ENCODE measurements at regions not wholly inside any gene's neighbourhood (a gene's known extent, or its start where the extent isn't known, plus 50 kb on each side); places are given as distances from the start of the nearest gene placed in this dataset.

DNA sequence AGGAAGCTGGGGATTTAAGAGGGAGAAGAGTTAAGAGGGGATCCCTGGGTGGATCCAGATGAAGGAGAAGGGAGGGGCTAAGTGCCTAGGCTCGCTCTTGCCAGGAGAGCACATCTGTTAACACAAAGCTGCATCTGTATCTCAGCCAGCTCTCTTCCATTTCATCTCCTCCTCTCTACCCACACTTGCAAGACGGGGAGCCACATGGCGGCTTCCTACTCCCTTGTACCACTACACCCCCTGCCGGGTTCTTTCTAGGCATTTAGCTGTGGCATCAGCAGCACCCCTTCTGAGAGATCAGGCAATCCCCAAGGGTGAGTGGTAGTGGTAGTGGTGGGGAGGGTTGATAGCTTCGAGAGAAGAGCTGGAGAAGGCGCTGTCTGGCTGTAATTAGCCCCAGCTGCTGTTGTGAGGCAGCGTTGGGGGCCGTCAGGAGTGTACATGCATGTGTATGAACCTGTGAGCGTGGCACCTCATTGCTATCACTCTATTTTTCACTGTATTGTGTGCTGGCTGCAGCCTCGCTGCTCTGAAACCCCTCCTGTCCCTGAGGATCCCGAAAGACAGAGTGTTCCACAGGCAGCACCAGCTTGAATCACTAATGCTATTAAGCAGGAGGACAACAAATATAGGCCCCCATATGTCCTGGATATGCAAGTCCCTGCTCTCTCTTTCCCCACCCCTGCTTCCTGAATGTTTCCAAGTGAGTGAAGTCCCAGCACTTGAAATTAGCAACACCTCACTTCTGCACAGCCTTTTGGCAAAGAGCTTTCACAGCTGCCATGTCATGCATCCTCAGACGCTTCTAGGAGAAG is 73.7 kb downstream of the RTL9 start:
- DNase-seq, result no peak

DNA sequence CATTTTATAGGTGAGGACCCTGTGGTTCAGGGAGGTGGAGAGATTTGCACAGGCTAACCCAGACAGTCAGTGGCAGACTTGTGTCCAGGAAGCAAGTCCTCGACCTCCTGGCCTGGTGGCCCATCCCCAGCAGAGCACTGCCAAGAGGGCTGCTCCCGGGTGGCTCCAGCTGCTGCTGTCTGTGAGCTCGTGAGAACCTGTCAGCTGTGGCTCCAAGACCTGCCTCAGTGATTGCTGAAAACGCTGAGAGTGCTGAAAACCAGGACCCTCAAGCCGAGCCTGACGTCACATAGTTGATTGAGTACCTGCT is 74.2 kb downstream of the RTL9 start:
- DNase-seq, result no peak

DNA sequence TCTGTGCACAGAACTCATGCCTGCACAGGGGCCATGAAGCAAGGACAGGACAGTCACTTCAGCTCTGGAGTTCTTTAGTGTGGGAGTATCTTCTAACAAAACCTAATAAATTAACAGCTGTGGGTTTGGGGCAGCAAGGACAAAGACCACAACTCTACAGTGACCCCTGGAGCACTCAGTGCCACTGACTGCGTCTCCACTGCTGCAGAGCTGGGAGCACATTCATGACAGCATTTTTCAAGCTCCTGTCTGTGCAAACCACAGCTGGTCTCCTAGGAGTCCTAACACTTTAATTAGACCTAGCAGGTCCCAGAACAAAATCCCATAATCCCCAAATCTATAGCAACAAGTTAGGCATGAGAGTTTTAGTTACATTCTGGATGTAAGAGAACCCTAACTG is 76.5 kb downstream of the RTL9 start:
- DNase-seq, result no peak

DNA sequence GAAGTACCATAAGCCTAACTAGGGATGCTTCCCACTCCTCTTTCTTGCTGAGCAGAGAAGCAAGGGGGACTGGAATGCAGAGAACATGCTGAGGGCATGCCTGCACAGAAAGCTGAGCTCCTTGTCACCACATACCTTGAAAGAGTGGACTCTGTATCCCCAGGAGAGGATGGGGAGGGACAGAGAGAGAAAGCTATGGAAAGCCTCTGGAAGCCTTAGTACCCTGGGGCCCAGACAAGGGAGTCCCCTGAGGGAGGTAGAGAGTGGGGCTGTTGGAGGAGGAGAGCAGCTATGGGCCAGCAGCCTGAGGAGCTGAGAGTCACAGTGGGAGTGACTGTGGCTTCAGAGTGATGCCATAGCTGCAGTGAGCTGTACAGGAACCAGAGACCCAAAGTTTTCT is 77.9 kb downstream of the RTL9 start:
- no peak for DNase-seq

DNA sequence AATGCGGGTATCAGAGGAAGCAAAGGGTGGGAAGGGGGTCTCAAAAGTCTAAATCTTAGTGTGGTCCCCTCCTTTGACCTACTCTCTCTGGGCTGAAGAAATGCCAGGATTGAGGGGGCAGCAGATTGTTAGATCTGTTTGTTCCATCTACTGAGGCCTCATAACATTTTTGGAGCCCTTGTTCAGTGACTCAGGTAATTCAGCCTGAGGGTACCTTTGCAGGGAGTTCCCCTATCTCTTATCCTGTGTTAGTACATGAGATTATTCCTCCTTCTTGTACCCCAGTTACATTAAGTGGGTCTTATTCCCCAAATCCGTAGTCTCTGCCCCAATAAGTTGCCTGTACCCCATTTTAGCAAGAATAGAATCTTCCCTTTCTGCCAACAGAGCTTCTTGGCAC is 79.0 kb downstream of the RTL9 start:
- no peak for DNase-seq

DNA sequence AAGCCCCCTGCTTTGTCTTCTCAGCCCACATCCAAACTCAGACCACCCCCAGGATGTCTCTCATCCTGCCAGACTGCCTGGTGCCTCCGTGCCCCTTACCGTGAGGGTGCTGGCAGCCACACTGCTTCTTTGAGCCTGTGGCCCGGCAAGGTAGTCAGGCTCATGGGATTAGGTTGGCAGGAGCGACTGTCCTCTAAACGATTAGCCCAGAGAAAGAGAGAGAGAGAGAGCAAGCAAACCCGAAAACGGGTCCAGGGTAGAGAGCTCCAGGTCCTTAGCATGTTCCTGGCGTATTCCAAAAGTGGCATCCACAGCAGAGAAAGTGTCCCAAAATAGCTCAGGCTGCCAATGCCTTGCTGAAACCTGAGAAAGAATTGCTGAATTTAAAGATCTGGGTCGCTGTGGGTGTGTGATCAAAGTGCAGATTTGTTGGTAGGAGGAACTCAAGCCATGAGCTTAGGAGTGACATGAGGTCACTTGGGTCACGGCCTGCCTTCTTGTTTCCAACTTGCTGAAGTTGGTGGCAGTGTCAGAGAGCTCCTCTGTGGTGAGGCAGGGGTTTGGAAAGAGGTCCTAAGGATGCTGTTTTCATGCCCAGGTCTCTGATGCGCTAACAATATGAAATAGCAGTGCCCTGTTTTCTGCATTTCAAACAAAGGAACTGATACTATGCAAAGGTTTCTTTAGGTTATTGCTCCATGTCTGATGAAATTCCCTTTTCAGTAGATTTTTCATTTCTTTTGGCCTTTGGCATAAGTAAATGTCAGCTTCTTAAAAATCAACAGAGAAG is 81.6 kb downstream of the RTL9 start:
- DNase-seq, result no peak

DNA sequence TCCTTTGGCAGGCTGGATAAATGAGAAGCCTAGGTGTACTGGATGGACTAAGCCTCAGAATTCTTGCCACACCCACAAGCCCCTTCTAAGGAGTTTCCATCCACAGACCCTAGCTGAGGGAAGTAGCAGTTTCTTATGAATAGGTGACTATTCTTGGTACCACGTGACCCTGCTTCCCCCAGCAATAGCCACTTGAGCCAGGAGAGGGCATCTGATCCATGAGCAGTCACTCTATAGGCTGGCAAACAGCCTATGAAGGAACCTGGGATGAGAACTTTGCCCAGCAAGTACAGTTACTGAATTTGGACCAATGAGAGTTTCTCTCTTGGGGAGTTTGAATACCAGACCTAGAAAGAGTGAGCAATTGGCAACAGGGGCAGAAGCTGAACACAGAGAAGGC is 84.0 kb downstream of the RTL9 start:
- peak; percentile 20 for DNase-seq

DNA sequence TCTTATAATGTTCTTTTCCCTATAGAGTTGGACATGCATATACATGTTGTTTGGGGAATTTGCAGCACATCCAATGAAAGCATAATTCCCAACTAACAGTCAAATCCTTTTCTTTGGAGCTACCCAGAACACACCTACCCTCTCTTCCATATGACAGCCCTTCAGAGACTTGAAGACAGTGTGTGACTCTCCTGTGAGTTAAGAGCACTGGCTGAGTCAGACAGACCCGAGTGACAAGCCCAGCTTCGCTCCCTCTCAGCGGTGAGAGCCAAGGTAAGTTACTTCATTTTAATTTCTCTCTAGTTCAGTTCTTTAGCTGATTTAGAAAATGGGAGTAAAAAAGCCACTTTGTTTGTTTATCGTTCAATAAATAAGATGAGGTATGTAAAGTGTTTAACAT is 86.3 kb downstream of the RTL9 start:
- DNase-seq, result no peak

DNA sequence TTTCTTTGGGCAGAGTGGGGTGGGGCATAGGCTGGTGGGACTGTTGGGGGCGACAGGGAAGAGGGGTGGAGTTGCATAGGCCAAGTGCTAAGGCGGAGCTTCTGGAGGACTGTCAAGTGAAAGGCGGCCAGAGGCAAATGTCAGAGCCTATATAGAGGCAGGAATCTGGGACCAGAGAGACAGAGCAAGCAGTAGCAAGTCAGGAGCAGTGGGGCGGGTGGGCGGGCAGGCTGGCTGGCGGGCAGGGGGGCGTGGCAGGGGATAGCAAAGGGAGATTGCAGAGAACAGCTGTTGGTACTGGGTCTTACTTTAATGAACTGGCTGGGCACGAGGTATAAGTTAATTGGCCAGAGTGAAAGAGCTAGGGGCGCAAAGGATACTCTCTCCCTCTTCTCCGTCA is 89.8 kb downstream of the RTL9 start:
- no peak for DNase-seq

DNA sequence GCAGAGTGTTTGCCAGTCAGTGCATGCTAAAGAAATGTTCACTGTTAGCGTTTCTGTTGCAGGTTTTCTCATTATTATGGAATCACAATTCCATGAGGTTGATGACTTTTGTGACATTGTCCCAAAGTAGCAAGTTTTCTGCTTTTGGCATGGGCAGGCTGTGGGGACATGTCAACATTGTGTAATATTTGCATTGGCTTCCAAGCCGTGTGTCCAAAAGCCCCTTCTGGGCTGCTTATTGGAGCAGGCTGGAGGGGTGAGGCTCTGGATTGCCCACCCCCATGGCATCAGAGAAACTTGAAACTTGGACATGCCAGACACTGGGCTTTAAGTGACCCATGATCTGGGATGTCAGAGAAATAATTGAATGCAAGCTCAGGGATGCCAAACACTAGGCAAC is 90.7 kb downstream of the RTL9 start:
- DNase-seq, result no peak

DNA sequence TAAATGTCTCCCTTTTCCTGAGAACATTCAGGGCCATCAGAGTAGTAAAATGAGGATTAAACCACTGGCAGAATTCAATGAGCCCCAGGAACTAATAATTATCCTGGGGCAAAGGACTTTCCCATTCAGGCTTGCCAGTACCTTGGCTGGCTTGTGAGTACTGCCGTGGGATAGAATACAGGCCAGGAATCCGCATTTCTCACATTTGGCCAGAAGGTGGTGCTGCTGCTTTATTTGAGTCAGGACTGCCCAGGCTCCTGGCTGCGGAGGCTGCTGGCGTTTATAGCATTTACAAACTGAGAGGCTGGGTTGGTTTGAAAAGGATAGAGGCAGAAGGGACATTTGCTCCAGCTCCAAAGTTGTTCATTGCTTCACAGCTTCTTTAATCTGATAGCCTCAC is 91.4 kb downstream of the RTL9 start:
- DNase-seq, result peak; percentile 58

DNA sequence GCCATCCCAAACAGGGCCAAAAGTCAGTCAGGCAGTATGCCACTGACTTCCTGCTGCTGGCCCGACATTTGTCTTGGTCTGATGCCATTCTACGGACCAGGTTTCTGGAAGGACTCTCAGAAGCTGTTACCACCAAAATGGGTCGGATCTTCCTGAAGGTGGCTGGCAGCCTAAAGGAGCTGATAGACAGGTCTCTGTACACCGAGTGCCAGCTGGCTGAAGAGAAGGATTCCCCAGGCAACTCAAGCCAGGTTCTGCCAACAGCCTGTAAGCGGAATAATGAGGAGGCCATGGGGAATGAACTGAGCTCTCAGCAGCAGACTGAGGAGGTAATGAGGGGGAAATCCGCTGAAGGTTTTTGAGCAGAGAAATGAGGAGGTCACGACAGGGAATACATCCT is 95.7 kb downstream of the RTL9 start:
- no peak for DNase-seq

DNA sequence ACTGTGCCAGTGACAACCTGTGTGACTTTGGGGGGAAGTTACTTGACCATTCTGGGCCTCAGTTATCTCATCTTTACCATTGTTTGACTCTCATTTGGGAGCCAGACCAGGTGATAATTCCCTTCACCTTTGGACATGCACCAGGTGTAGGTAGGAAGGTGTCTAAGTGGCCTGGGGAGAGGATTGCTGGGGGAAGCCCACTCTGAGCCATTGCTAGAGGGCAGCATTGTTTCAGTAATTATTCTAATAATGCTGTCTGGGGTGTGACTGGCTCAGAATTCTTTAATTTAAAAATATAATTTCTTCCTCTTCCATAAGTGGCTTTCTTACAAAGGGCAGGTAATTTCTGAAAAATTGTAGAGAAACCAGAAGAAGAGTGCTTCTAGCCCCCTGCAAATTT is 104.3 kb downstream of the RTL9 start:
- peak; percentile 2 for DNase-seq

DNA sequence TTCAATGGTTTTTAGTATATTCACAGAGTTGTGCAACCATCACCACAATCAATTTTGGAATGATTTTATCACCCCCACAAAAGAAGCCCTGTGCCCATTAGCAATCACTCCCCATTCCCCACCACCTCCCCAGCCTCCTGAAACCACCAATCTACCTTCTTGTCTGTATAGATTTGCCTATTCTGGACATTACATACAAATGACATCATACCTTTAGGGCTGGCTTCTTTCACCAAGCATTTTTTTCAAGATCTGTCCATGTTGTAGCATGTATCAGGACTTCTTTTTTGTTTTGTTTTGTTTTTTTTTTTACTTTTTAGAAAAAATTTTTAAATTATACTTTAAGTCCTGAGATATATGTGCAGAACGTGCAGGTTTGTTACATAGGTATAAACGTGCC is 108.1 kb downstream of the RTL9 start:
- DNase-seq, result no peak

DNA sequence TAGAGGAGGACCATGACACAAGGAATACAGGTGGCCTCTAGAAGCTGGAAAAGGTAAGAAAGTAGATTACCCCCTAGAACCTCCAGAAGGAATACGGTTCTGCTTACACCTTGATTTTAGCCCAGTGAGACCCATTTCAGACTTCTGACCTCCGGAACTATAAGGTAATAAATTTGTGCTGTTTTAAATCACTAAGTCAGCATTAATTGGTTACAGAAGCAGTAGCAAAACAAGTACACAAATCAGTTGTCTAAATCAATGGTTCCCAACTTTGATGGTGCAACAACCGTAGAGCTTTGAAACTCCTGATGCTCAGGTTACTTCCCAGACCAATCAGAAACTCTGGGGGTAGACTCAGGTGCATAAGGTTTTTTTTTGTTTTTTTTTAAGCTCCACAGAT is 113.6 kb downstream of the RTL9 start:
- DNase-seq, result no peak

DNA sequence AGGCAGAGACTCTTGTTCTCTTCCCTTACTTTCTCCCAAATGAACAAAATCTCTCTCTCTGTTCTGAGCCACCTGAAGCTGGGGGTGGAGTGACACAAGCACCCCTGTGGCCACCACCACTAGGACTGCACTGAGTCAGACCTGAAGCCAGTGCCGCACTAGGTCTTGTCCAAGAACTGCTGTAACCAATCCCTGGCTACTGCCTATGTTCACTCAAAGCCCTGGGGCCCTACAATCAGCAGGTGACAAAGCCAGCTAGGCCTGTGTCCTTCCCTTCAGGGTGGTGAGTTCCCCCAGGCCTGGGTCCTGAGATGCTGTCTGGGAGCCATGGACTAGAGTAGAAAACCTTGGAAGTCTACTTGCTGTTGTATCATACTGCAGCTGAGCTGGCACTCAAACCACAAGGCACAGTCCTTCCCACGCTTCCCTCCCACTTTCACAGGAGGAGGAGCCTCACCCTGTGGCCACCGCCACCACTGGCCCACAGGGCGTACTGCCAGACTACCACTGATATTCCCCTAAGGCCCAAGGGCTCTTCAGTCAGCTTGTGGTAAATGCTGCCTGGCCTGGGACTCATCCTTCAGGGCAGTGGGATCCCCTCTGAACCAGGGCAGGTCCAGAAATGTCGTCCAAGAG is 119.1 kb downstream of the RTL9 start:
- DNase-seq, result peak; percentile 2

DNA sequence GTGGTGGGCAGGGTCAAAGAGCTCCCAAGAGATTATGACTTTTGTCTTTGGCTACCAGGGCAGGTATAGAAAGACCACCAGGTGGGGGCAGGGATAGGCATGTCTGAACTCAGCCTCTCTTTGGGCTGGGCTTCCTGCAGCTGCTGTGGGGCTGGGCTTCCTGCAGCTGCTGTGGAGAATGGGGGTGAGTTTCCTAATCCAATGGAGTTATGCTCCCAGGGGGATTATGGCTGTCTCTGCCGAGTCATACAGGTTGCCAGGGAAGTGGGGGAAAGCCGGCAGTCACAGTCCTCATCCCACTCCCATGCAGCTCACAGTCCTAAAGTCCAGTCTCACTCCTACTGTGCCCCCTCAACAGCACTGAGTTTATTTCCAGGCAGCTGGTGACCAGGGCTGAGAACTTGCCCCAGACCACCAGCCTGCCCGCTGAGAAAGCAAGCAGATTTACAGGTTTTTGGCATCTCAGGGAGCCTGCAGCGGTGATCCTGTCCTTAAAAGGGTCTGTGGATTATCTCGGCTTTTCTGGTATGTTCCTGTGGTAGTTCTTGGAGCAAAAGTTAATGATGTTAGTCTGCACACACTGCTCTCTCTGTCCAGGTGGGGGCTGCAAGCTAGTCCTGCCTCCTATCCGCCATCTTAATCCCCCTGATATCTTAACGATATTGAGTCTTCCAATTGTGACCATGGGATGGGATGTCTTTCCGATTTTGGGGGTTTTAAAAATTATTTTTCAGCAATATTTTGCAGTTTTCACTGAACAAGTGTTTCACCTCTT is 133.4 kb downstream of the RTL9 start:
- no peak for DNase-seq

DNA sequence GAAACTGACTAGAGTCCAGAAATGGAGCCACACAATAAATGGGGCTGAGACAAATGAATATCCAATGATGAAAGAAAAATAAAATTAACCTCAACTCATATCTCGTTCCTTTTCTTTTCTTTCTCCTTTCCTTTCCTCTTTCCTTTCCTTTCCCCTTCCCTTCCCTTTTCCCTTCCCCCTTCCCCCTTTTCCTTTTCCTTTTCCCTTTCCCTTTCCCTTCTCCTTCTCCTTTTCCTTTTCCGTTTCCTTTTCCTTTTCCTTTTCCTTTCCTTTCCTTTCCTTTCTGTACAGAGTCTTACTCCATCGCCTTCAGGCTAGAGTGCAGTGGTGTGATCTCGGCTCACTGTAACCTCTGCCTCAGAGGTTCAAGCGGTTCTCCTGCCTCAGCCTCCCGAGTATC is 146.3 kb downstream of the RTL9 start:
- no peak for DNase-seq

DNA sequence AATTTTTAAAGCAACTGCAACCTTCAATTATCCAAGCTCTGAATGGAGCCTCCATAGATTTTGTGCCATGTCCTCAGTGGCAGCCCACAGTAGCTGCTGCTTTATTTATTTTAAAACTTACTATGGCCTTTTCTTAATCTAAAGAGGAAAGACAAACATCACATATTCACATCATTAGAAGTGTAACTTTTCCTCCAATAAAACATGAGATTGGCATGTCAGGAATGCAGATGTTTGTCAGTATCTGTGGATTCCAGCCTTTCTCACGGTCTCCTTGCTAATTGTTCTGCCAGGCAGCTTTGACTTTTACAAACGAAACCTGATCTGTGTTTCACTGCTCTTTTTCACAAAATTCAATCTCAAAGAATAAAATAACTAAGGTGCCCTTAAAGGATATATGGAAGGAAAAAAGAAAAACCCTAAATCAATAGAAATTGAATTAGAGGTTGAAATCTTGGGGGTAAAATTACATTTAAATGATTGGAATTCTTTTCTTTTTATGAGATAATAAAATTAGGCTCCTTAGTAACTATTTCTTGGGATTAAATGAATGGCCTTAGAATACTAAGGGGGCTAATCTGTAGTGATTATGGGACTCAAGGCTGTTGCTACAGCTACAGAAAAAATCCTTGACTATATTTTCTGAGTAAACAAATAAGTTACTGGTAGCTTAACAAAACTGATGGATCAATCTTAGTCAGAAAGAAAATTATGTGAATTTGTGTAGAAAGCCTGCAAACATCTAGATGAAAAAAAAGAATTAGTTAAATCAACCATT is 151.3 kb downstream of the RTL9 start:
- DNase-seq, result peak; percentile 50

DNA sequence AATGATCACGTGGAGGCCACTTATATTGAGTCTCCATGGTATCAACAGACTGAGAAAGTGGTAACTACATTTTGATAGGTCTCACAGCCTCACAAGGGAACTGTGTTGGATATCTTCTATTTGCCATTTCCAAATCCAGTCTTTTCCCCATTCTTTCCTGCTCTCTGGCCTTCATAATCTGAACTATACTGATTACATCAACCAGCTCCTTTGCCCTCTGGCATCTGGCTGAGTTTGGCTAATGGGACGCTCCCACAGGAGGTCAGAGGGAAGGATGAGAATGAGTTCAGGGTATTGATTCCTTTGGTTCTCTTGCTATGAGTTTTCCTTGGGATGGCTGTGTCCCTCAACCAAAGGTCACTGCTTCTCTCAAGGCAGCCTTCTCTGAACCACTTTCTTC is 152.6 kb downstream of the RTL9 start:
- DNase-seq, result no peak

DNA sequence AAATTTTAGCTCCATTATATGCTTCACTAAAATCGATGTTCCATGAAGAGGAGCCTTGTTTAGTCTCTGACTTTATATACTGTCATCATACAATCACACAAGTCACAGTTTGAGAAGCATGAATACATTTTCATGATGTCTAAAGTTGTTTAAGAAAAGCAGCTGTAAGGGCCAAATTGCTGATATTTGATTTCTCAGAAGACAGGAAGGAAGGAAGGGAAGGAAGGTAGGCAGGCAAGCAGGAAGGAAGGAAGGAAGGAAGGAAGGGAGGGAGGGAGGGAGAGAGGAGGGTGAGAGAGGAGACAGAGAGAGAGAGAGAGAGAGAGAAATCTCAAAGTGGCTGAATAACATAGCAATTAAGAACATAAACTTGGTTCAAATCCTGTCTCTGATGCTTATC is 153.7 kb downstream of the RTL9 start:
- no peak for DNase-seq

DNA sequence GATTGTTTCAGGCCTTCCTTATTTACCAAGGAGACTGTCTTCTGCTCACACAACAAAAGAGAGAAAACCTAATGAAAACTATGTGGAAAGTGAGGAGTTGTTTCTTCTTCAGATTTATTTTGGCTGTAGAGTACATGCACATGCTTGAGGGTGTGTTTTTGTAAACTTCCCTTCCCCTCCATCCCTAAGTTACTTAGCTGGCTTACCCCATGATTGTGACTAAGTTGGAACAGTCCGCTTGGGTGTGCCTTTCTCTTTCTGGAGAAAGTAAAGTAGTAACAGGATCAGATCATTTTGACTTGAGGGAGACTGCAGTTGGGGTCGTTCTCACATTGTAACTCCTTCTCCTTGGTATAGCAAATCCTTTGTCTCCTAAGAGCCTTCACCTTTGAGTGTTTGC is 155.9 kb downstream of the RTL9 start:
- DNase-seq, result no peak
